ENCODE measurements at regions not wholly inside any gene's neighbourhood (a gene's known extent, or its start where the extent isn't known, plus 50 kb on each side); places are given as distances from the start of the nearest gene placed in this dataset.

- TF ChIP-seq, protein P1, sequence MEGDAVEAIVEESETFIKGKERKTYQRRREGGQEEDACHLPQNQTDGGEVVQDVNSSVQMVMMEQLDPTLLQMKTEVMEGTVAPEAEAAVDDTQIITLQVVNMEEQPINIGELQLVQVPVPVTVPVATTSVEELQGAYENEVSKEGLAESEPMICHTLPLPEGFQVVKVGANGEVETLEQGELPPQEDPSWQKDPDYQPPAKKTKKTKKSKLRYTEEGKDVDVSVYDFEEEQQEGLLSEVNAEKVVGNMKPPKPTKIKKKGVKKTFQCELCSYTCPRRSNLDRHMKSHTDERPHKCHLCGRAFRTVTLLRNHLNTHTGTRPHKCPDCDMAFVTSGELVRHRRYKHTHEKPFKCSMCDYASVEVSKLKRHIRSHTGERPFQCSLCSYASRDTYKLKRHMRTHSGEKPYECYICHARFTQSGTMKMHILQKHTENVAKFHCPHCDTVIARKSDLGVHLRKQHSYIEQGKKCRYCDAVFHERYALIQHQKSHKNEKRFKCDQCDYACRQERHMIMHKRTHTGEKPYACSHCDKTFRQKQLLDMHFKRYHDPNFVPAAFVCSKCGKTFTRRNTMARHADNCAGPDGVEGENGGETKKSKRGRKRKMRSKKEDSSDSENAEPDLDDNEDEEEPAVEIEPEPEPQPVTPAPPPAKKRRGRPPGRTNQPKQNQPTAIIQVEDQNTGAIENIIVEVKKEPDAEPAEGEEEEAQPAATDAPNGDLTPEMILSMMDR (IDR thresholded peaks at IDR 0.05; ENCODE audit: low read length), result no peak
- TF ChIP-seq EZH2 (optimal IDR thresholded peaks at IDR 0.05; ENCODE audit: low read depth, low read length), result no peak
- TF ChIP-seq EZH2phosphoT487 (IDR thresholded peaks at IDR 0.05; ENCODE audit: low read length), result no peak
Observed at GRCh38 chr6:67328269-67328668, 1306.8 kb upstream of the ADGRB3 start.
